HepG2 (cell line): ENCODE measurements at regions not wholly inside any gene's neighbourhood (a gene's known extent, or its start where the extent isn't known, plus 50 kb on each side); places are given as distances from the start of the nearest gene placed in this dataset.

Source experiments
- ATAC-seq: fragments of 200-7000 bp; cut with Tn5 transposase; 3 replicates; pipeline ENCODE4 v1.9.1; 2020; ENCODE audit warnings: mild to moderate bottlenecking, moderate library complexity
- BruUV-seq: library from RNA; stranded (reverse); fragments of 400-500 nt; replicated peaks from 2 replicates; lab custom pipeline; 2021; lab: Mats Ljungman, UMichigan
- CTCF ChIA-PET: fragments of 300-600 bp; formaldehyde crosslinking; extraction: SDS; loops from one replicate; lab custom pipeline; 2021; ENCODE audit warnings: low total read pairs, inconsistent platforms, low intra/inter-chr PET ratio; lab: Yijun Ruan, JAX
- POLR2A ChIA-PET: fragments of 350-600 bp; sonication (Branson Sonifier 250); formaldehyde crosslinking; loops from one replicate; lab custom pipeline; 2020; ENCODE audit warnings: antibody characterized with exemption, inconsistent platforms; lab: Yijun Ruan, JAX
- DNase-seq: peaks from one replicate; pipeline ENCODE4 v3.0.0-alpha.2; 2015; ENCODE audit warnings: low spot score
- FAIRE-seq: peaks from 3 replicates; lab custom pipeline; 2011; peaks lifted over from hg19 to GRCh38; lab: Jason Lieb, UNC
- H2AFZ ChIP-seq: one replicate; pipeline ENCODE4 v1.6.1; 2011; ENCODE audit warnings: low read length, inconsistent platforms
- H3K27ac ChIP-seq: fragments of 300-600 bp; 3 replicates; pipeline ENCODE4 v1.8.0; 2011; ENCODE audit warnings: mixed run types, mild to moderate bottlenecking, mixed read lengths, low read length, inconsistent platforms; ENCODE audit not compliant: insufficient read depth; ENCODE audit errors: extremely low read length
- H3K27me3 ChIP-seq, 2 experiments: fragments of 200-600 bp in 1 of 2; 2 replicates in 1 of 2; 3 replicates in 1 of 2; pipeline versions ENCODE4 v1.6.0 to v1.8.0; 2011; ENCODE audit warnings: low read length in 2 of 2, mild to moderate bottlenecking in 2 of 2, moderate library complexity in 2 of 2, inconsistent platforms in 1 of 2; ENCODE audit not compliant: insufficient read depth in 2 of 2, control insufficient read depth in 1 of 2
- H3K36me3 ChIP-seq, 2 experiments: fragments of 200-600 bp in 1 of 2; replicated peaks in 1 of 2; 2 replicates in 1 of 2; 3 replicates in 1 of 2; pipeline versions ENCODE4 v1.5.1 to v1.8.0; 2011; ENCODE audit warnings: low read length in 2 of 2, inconsistent platforms in 1 of 2; ENCODE audit not compliant: insufficient read depth in 2 of 2, control insufficient read depth in 1 of 2
- H3K4me1 ChIP-seq: 2 replicates; pipeline ENCODE4 v1.5.1; 2012; ENCODE audit warnings: low read length, inconsistent platforms; ENCODE audit not compliant: insufficient read depth
- H3K4me2 ChIP-seq: 2 replicates; pipeline ENCODE4 v1.6.0; 2011; ENCODE audit warnings: low read depth, low read length, inconsistent platforms
- H3K4me3 ChIP-seq, 3 experiments: fragments of 200-600 bp in 1 of 3; sonication (generic), shearing (Covaris generic) in 1 of 3; replicated peaks in 1 of 3; 2 replicates each; pipeline ENCODE4 v1.5.1; 2011 to 2016; ENCODE audit warnings: low read length in 3 of 3, inconsistent platforms in 2 of 3, low read depth in 2 of 3, mild to moderate bottlenecking in 2 of 3, control low read depth in 1 of 3, mixed read lengths in 1 of 3; ENCODE audit not compliant: insufficient read depth in 1 of 3
- H3K79me2 ChIP-seq: one replicate; pipeline ENCODE4 v1.6.1; 2011; ENCODE audit warnings: low read length, inconsistent platforms; ENCODE audit not compliant: insufficient read depth
- H3K9ac ChIP-seq: 2 replicates; pipeline ENCODE4 v1.6.0; 2011; ENCODE audit warnings: mild to moderate bottlenecking, low read depth, low read length, inconsistent platforms; ENCODE audit not compliant: insufficient read depth
- H3K9me3 ChIP-seq: 2 replicates; pipeline ENCODE4 v1.5.1; 2012; ENCODE audit warnings: mild to moderate bottlenecking, low read length
- H4K20me1 ChIP-seq: 2 replicates; pipeline ENCODE4 v1.6.0; 2011; ENCODE audit warnings: inconsistent platforms, mild to moderate bottlenecking, low read length, moderate library complexity; ENCODE audit not compliant: insufficient read depth
- MZF1 ChIP-seq: sonication (generic); formaldehyde crosslinking; IDR thresholded peaks from 2 replicates; pipeline ENCODE4 v1.8.1; 2023; ENCODE audit warnings: mild to moderate bottlenecking, missing genetic modification reagents, borderline replicate concordance
- NCOA5 ChIP-seq: sonication (generic); formaldehyde crosslinking; IDR thresholded peaks from 2 replicates; pipeline ENCODE4 v1.4.0; 2020; ENCODE audit warnings: missing genetic modification reagents
- NFIB ChIP-seq: sonication (generic); formaldehyde crosslinking; IDR thresholded peaks from 2 replicates; pipeline ENCODE4 v1.9.0; 2021; ENCODE audit warnings: missing genetic modification reagents, mild to moderate bottlenecking, borderline replicate concordance
- NKX3-1 ChIP-seq: sonication (generic); formaldehyde crosslinking; IDR thresholded peaks from 2 replicates; pipeline ENCODE4 v1.5.0; 2020; ENCODE audit warnings: missing genetic modification reagents
- PPARG ChIP-seq: conservative IDR thresholded peaks from 2 replicates; pipeline ENCODE4 v1.6.1; 2016; ENCODE audit warnings: missing biosample characterization, missing genetic modification reagents
- ZMYM2 ChIP-seq: sonication (generic); formaldehyde crosslinking; IDR thresholded peaks from 2 replicates; pipeline ENCODE4 v1.8.0; 2022; ENCODE audit warnings: mild to moderate bottlenecking, missing genetic modification reagents
- ZNF282 ChIP-seq: fragments of 450-650 bp; IDR thresholded peaks from 2 replicates; pipeline ENCODE4 v1.6.1; 2018; ENCODE audit not compliant: partially characterized antibody
- ZNF30 ChIP-seq: sonication (generic); formaldehyde crosslinking; IDR thresholded peaks from 2 replicates; pipeline ENCODE4 v1.5.0; 2020; ENCODE audit warnings: mild to moderate bottlenecking, missing genetic modification reagents
- ZNF329 ChIP-seq: sonication (generic); formaldehyde crosslinking; IDR thresholded peaks from 2 replicates; pipeline ENCODE4 v1.9.0; 2021; ENCODE audit warnings: low read depth, mild to moderate bottlenecking, missing genetic modification reagents
- ZNF337 ChIP-seq: sonication (generic); formaldehyde crosslinking; IDR thresholded peaks from 2 replicates; pipeline ENCODE4 v1.5.1; 2020; ENCODE audit warnings: missing genetic modification reagents, low read depth, mild to moderate bottlenecking, borderline replicate concordance
- ZNF530 ChIP-seq: sonication (generic); formaldehyde crosslinking; IDR thresholded peaks from 2 replicates; pipeline ENCODE4 v1.5.0; 2020; ENCODE audit warnings: low read depth, mild to moderate bottlenecking, missing genetic modification reagents
- ZNF670 ChIP-seq: sonication (generic); formaldehyde crosslinking; IDR thresholded peaks from 2 replicates; pipeline ENCODE4 v1.8.0; 2022; ENCODE audit warnings: mild to moderate bottlenecking, missing genetic modification reagents, borderline replicate concordance
- ZNF816 ChIP-seq: sonication (generic); formaldehyde crosslinking; IDR thresholded peaks from 2 replicates; pipeline ENCODE4 v1.8.0; 2022; ENCODE audit warnings: missing genetic modification reagents, mild to moderate bottlenecking, borderline replicate concordance
- WGBS: methylation state at CpG from one replicate; pipeline ENCODE4 v1.1.6; 2017; ENCODE audit warnings: low lambda C conversion rate; 5-methylcytosine and 5-hydroxymethylcytosine counted together
- in situ Hi-C: cut with HindIII; loops from 2 replicates; pipeline ENCODE4 v1.10.0; 2017; ENCODE audit warnings: low pct_unique_long_range_greater_than_20kb; ENCODE audit not compliant: extremely low pct_ligation_motif_present
- intact Hi-C: fragments of 100-400 bp; cut with micrococcal nuclease; formaldehyde crosslinking; loops from one replicate; pipeline ENCODE4 v1.10.0; 2022; ENCODE audit not compliant: unreplicated experiment
- TF ChIP-seq, protein P1 (sequence below): sonication (generic); formaldehyde crosslinking; IDR thresholded peaks from 2 replicates; pipeline ENCODE4 v1.4.0; 2020; ENCODE audit warnings: missing genetic modification reagents; ENCODE audit errors: not compliant biosample characterization
- TF ChIP-seq, protein P2 (sequence below): IDR thresholded peaks from 2 replicates; pipeline ENCODE4 v1.6.1; 2016; ENCODE audit warnings: low read depth
- TF ChIP-seq, protein P3 (sequence below): IDR thresholded peaks from 2 replicates; pipeline ENCODE4 v1.6.1; 2016; ENCODE audit warnings: missing compliant biosample characterization, missing genetic modification reagents, borderline replicate concordance
- TF ChIP-seq, protein P4 (sequence below): sonication (generic); formaldehyde crosslinking; IDR thresholded peaks from 2 replicates; pipeline ENCODE4 v1.4.0; 2020; ENCODE audit warnings: missing genetic modification reagents
- TF ChIP-seq, protein P5 (sequence below): conservative IDR thresholded peaks from 2 replicates; pipeline ENCODE4 v1.6.1; 2018; ENCODE audit warnings: missing genetic modification reagents

DNA sequence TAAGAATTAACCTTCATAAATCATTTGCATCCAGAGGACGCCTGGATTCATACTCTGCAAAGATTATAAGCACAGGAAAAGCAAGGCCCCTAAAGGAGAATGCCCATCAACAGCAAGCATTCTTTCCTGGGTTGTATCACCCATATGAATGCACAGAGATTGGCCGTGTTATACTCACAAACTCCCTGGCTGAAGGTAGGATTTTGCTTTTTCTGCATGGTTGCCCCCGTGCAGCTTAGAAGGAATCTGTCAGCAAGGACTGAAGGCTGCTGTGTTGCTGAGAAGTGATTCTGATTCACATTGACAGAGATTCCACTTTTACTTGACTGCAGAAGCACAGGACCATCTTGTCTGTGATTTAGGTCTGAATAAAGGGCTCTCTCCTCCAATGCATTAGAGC, 283.0 kb downstream of the LRRIQ3 start:
- no peaks in the 10 kb centered on the region for H3K27me3 ChIP-seq
- no peaks in the 10 kb centered on the region for H3K36me3 ChIP-seq
- no peak overlapping the region for H2AFZ ChIP-seq
- no peak overlapping the region for H3K4me3 ChIP-seq
- DNase-seq: no peak
- ATAC-seq: no peak
- H3K4me1 ChIP-seq: no peaks in the 10 kb centered on the region
- intact Hi-C loops (no loop called here), in situ Hi-C loops (no loop called here)
- FAIRE-seq: no peak
- BruUV-seq: no TSS peak
- H3K4me2 ChIP-seq: no peak overlapping the region
- no peaks in the 10 kb centered on the region for H4K20me1 ChIP-seq
- H3K9me3 ChIP-seq: peaks cover 72% of the 10 kb centered on the region
- H3K9ac ChIP-seq: no peak overlapping the region
- CTCF ChIA-PET: no interaction called here
- no peaks in the 10 kb centered on the region for H3K79me2 ChIP-seq
- H3K27ac ChIP-seq: no peak overlapping the region
- whole genome bisulfite sequencing: 6% methylated on average over 2 of the region's 3 CpGs
- POLR2A ChIA-PET: no interaction called here
- no peak for TF ChIP-seq ZNF30 (CRISPR knock-in tag)
- TF ChIP-seq, protein P1, sequence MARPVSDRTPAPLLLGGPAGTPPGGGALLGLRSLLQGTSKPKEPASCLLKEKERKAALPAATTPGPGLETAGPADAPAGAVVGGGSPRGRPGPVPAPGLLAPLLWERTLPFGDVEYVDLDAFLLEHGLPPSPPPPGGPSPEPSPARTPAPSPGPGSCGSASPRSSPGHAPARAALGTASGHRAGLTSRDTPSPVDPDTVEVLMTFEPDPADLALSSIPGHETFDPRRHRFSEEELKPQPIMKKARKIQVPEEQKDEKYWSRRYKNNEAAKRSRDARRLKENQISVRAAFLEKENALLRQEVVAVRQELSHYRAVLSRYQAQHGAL (CRISPR knock-in tag): no peak
- TF ChIP-seq ZNF530 (CRISPR knock-in tag): no peak
- TF ChIP-seq, protein P2, sequence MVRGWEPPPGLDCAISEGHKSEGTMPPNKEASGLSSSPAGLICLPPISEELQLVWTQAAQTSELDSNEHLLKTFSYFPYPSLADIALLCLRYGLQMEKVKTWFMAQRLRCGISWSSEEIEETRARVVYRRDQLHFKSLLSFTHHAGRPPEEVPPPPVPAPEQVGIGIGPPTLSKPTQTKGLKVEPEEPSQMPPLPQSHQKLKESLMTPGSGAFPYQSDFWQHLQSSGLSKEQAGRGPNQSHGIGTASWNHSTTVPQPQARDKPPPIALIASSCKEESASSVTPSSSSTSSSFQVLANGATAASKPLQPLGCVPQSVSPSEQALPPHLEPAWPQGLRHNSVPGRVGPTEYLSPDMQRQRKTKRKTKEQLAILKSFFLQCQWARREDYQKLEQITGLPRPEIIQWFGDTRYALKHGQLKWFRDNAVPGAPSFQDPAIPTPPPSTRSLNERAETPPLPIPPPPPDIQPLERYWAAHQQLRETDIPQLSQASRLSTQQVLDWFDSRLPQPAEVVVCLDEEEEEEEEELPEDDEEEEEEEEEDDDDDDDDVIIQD (CRISPR knock-in tag): no peak
- TF ChIP-seq NCOA5 (CRISPR knock-in tag): no peak
- no peak for TF ChIP-seq ZMYM2 (CRISPR knock-in tag)
- TF ChIP-seq NKX3-1: no peak
- TF ChIP-seq ZNF282: no peak
- no peak for TF ChIP-seq PPARG (CRISPR knock-in tag)
- no peak for TF ChIP-seq ZNF329 (CRISPR knock-in tag)
- TF ChIP-seq ZNF670 (CRISPR knock-in tag): no peak
- TF ChIP-seq, protein P3, sequence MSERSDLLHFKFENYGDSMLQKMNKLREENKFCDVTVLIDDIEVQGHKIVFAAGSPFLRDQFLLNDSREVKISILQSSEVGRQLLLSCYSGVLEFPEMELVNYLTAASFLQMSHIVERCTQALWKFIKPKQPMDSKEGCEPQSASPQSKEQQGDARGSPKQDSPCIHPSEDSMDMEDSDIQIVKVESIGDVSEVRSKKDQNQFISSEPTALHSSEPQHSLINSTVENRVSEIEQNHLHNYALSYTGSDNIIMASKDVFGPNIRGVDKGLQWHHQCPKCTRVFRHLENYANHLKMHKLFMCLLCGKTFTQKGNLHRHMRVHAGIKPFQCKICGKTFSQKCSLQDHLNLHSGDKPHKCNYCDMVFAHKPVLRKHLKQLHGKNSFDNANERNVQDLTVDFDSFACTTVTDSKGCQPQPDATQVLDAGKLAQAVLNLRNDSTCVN: no peak
- TF ChIP-seq ZNF337 (CRISPR knock-in tag): no peak
- TF ChIP-seq MZF1 (CRISPR knock-in tag): no peak
- no peak for TF ChIP-seq ZNF816 (CRISPR knock-in tag)
- TF ChIP-seq, protein P4, sequence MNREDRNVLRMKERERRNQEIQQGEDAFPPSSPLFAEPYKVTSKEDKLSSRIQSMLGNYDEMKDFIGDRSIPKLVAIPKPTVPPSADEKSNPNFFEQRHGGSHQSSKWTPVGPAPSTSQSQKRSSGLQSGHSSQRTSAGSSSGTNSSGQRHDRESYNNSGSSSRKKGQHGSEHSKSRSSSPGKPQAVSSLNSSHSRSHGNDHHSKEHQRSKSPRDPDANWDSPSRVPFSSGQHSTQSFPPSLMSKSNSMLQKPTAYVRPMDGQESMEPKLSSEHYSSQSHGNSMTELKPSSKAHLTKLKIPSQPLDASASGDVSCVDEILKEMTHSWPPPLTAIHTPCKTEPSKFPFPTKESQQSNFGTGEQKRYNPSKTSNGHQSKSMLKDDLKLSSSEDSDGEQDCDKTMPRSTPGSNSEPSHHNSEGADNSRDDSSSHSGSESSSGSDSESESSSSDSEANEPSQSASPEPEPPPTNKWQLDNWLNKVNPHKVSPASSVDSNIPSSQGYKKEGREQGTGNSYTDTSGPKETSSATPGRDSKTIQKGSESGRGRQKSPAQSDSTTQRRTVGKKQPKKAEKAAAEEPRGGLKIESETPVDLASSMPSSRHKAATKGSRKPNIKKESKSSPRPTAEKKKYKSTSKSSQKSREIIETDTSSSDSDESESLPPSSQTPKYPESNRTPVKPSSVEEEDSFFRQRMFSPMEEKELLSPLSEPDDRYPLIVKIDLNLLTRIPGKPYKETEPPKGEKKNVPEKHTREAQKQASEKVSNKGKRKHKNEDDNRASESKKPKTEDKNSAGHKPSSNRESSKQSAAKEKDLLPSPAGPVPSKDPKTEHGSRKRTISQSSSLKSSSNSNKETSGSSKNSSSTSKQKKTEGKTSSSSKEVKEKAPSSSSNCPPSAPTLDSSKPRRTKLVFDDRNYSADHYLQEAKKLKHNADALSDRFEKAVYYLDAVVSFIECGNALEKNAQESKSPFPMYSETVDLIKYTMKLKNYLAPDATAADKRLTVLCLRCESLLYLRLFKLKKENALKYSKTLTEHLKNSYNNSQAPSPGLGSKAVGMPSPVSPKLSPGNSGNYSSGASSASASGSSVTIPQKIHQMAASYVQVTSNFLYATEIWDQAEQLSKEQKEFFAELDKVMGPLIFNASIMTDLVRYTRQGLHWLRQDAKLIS (CRISPR knock-in tag): no peak
- TF ChIP-seq NFIB (CRISPR knock-in tag): no peak
- TF ChIP-seq, protein P5, sequence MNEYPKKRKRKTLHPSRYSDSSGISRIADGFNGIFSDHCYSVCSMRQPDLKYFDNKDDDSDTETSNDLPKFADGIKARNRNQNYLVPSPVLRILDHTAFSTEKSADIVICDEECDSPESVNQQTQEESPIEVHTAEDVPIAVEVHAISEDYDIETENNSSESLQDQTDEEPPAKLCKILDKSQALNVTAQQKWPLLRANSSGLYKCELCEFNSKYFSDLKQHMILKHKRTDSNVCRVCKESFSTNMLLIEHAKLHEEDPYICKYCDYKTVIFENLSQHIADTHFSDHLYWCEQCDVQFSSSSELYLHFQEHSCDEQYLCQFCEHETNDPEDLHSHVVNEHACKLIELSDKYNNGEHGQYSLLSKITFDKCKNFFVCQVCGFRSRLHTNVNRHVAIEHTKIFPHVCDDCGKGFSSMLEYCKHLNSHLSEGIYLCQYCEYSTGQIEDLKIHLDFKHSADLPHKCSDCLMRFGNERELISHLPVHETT (CRISPR knock-in tag): no peak
